ENCODE measurements at regions not wholly inside any gene's neighbourhood (a gene's known extent, or its start where the extent isn't known, plus 50 kb on each side); places are given as distances from the start of the nearest gene placed in this dataset.

DNA sequence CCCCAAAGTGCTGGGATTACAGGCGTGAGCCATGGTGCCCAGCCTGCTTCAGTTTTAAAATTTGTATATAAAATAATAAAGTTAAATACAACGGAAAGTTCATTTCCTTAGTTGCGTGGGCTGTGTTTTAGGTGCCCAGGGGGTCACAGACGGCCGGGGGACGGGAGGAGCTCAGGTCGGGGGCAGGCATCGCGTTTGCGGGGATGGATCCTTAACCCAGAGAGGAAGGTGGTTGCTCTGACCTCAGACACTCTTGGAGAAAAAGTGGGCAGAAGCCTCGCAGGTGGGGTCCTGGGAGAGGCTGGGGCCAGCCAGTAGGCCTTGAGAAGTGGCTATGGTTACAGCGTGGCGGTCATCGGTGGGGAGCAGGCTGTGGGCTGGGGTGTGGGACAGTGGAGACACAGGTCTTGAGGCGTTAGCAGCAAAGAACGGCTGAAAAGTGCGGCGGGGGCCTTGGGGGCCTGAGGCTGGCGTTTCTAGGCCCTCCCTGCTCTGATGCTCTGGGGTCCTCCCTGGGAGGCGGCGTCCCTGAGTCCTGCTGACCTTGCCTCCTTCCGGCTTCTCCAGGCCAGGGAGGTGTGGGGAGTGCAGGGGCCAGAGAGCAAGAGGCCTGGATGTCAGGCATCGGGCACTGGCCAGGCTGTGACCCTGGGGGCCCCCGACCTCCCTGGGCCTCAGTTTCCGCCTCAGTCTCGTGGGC is 54.4 kb downstream of the UNCX start:
- Histone ChIP-seq H3K9me3 (ENCODE audit: control insufficient read depth, insufficient read depth, low read depth, low read length) (no peaks in the 10 kb centered on the region), H3K79me2 (ENCODE audit: control insufficient read depth, insufficient read depth, low read length) (no peaks in the 10 kb centered on the region), H3K4me2 (ENCODE audit: extremely low read depth, insufficient read depth, low read length) (no peak overlapping the region), H4K20me1 (ENCODE audit: control insufficient read depth, extremely low read depth, insufficient read depth, low read length) (no peaks in the 10 kb centered on the region), H3K9ac (ENCODE audit: insufficient read depth, low read length) (no peak overlapping the region), H3K27ac (ENCODE audit: insufficient read depth, low read length) (no peak overlapping the region), H3K36me3 (ENCODE audit: control insufficient read depth, insufficient read depth, low read length) (no peaks in the 10 kb centered on the region), H3K4me3 (replicated peaks in 1 of 4; ENCODE audit: control extremely low read depth in 1 of 4, insufficient read depth in 1 of 4, low read depth in 3 of 4, low read length in 4 of 4) (no peak overlapping the region), H3K27me3 (ENCODE audit: control insufficient read depth, insufficient read depth, low read length) (peaks cover 12% of the 10 kb centered on the region), H2AFZ (ENCODE audit: low read length) (no peak overlapping the region), H3K4me1 (ENCODE audit: control insufficient read depth, extremely low read depth, insufficient read depth, low read length) (no peaks in the 10 kb centered on the region)
- TF ChIP-seq, protein P1, sequence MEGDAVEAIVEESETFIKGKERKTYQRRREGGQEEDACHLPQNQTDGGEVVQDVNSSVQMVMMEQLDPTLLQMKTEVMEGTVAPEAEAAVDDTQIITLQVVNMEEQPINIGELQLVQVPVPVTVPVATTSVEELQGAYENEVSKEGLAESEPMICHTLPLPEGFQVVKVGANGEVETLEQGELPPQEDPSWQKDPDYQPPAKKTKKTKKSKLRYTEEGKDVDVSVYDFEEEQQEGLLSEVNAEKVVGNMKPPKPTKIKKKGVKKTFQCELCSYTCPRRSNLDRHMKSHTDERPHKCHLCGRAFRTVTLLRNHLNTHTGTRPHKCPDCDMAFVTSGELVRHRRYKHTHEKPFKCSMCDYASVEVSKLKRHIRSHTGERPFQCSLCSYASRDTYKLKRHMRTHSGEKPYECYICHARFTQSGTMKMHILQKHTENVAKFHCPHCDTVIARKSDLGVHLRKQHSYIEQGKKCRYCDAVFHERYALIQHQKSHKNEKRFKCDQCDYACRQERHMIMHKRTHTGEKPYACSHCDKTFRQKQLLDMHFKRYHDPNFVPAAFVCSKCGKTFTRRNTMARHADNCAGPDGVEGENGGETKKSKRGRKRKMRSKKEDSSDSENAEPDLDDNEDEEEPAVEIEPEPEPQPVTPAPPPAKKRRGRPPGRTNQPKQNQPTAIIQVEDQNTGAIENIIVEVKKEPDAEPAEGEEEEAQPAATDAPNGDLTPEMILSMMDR (conservative IDR thresholded peaks at IDR 0.05 in 1 of 2, IDR thresholded peaks at IDR 0.05 in 1 of 2; ENCODE audit: low read depth in 1 of 2, low read length in 2 of 2), result no peak
- TF ChIP-seq EZH2 (IDR thresholded peaks at IDR 0.05; ENCODE audit: low read length, missing control alignments), result no peak
- DNase-seq (ENCODE audit: low read depth in 2 of 2), result no peak

DNA sequence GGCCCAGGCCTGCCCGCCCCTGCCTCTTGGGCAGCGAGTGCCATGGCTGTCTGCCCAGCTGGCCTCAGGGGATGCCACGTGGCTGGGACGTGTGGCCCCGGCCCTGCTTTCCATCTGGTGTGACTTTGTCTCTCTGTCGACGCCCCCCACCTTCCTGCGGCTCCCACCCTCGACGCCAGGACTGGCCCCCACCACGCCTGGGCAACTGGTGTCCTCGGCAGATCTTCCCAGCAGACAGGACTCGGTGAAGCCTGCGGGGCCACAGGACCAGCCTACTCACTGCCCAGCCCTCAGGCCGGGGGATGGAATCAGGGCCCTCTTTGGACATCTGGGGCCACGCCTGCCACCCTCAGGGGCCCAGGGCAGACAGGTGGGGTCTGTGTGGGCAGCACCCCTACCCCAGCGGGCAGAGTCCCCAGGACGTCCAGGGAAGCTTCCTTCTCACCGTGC is 55.1 kb downstream of the UNCX start:
- H3K9ac ChIP-seq (ENCODE audit: insufficient read depth, low read length), result no peak overlapping the region
- H4K20me1 ChIP-seq (ENCODE audit: control insufficient read depth, extremely low read depth, insufficient read depth, low read length), result no peaks in the 10 kb centered on the region
- DNase-seq (ENCODE audit: low read depth in 2 of 2), result no peak
- H3K4me2 ChIP-seq (ENCODE audit: extremely low read depth, insufficient read depth, low read length), result no peak overlapping the region
- H3K27me3 ChIP-seq (ENCODE audit: control insufficient read depth, insufficient read depth, low read length), result peaks cover 16% of the 10 kb centered on the region
- no peak overlapping the region for H3K27ac ChIP-seq (ENCODE audit: insufficient read depth, low read length)
- no peaks in the 10 kb centered on the region for H3K4me1 ChIP-seq (ENCODE audit: control insufficient read depth, extremely low read depth, insufficient read depth, low read length)
- H3K9me3 ChIP-seq (ENCODE audit: control insufficient read depth, insufficient read depth, low read depth, low read length), result no peaks in the 10 kb centered on the region
- H2AFZ ChIP-seq (ENCODE audit: low read length), result no peak overlapping the region
- H3K79me2 ChIP-seq (ENCODE audit: control insufficient read depth, insufficient read depth, low read length), result no peaks in the 10 kb centered on the region
- no peaks in the 10 kb centered on the region for H3K36me3 ChIP-seq (ENCODE audit: control insufficient read depth, insufficient read depth, low read length)
- no peak for TF ChIP-seq EZH2 (IDR thresholded peaks at IDR 0.05; ENCODE audit: low read length, missing control alignments)
- TF ChIP-seq, protein P1 (conservative IDR thresholded peaks at IDR 0.05 in 1 of 2, IDR thresholded peaks at IDR 0.05 in 1 of 2; ENCODE audit: low read depth in 1 of 2, low read length in 2 of 2), result no peak
- no peak overlapping the region for H3K4me3 ChIP-seq (replicated peaks in 1 of 4; ENCODE audit: control extremely low read depth in 1 of 4, insufficient read depth in 1 of 4, low read depth in 3 of 4, low read length in 4 of 4)

DNA sequence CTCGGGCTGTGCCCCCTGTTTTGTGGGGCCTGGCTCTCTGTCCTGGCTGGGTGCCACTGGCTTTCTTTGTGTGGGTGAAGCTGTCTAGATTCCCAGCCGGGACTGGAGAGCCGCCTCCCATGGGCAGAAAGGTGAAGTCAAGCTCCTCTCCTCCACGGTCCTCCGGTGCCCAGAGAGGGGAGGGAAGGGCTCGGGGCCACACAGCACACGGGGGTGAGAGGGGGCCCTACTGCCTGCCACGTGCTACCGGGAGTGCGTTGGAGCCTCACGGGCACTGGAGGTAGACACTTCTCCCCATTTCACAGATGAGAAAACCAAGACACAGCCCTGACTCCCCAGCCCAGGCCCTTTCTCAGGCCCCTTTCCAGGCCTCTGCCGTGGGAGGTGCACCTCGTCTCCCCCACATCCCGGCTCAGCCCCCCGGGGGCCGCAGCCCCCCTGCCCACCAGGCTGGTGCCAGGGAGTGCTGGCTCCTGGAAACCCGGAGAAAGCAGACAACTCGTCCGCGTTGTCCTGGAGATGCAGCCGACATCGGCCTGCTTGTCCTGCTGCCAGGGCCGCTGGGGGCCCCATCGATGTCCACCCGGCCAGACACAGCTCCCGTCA is 55.8 kb downstream of the UNCX start:
- no peaks in the 10 kb centered on the region for H3K79me2 ChIP-seq (ENCODE audit: control insufficient read depth, insufficient read depth, low read length)
- no peaks in the 10 kb centered on the region for H3K9me3 ChIP-seq (ENCODE audit: control insufficient read depth, insufficient read depth, low read depth, low read length)
- peaks cover 16% of the 10 kb centered on the region for H3K27me3 ChIP-seq (ENCODE audit: control insufficient read depth, insufficient read depth, low read length)
- H3K27ac ChIP-seq (ENCODE audit: insufficient read depth, low read length), result no peak overlapping the region
- TF ChIP-seq, protein P1 (conservative IDR thresholded peaks at IDR 0.05 in 1 of 2, IDR thresholded peaks at IDR 0.05 in 1 of 2; ENCODE audit: low read depth in 1 of 2, low read length in 2 of 2), result no peak
- no peak for TF ChIP-seq EZH2 (IDR thresholded peaks at IDR 0.05; ENCODE audit: low read length, missing control alignments)
- no peak overlapping the region for H3K4me3 ChIP-seq (replicated peaks in 1 of 4; ENCODE audit: control extremely low read depth in 1 of 4, insufficient read depth in 1 of 4, low read depth in 3 of 4, low read length in 4 of 4)
- no peaks in the 10 kb centered on the region for H4K20me1 ChIP-seq (ENCODE audit: control insufficient read depth, extremely low read depth, insufficient read depth, low read length)
- DNase-seq (ENCODE audit: low read depth in 2 of 2), result no peak
- H3K4me2 ChIP-seq (ENCODE audit: extremely low read depth, insufficient read depth, low read length), result no peak overlapping the region
- H3K36me3 ChIP-seq (ENCODE audit: control insufficient read depth, insufficient read depth, low read length), result no peaks in the 10 kb centered on the region
- no peak overlapping the region for H2AFZ ChIP-seq (ENCODE audit: low read length)
- H3K9ac ChIP-seq (ENCODE audit: insufficient read depth, low read length), result no peak overlapping the region
- H3K4me1 ChIP-seq (ENCODE audit: control insufficient read depth, extremely low read depth, insufficient read depth, low read length), result no peaks in the 10 kb centered on the region
